Tibial artery (tissue), 4 donors: ENCODE measurements at regions not wholly inside any gene's neighbourhood (a gene's known extent, or its start where the extent isn't known, plus 50 kb on each side); places are given as distances from the start of the nearest gene placed in this dataset.

Experiments
- DNase-seq, 2 donors: peaks; one replicate each; pipeline ENCODE4 v3.0.0-alpha.2; 2019
- H3K27ac ChIP-seq, 2 donors: fragments of 200-600 bp; sonication (generic) in 1 of 2; 1 replicate in 1 of 2; 2 replicates in 1 of 2; pipeline ENCODE4 v1.5.1; 2018 to 2019; ENCODE audit warnings: mild to moderate bottlenecking in 1 of 2
- H3K27me3 ChIP-seq, 2 donors: fragments of 200-600 bp; sonication (generic) in 1 of 2; one replicate each; pipeline versions ENCODE4 v1.5.1 to v1.6.0; 2016 to 2019
- H3K36me3 ChIP-seq, 3 donors: fragments of 200-600 bp; sonication (generic) in 2 of 3; one replicate each; pipeline ENCODE4 v1.5.1; 2016 to 2019; ENCODE audit warnings: mild to moderate bottlenecking in 2 of 3
- H3K4me1 ChIP-seq, 4 donors: fragments of 200-600 bp; sonication (generic) in 2 of 4; 1 replicate in 3 of 4; 2 replicates in 1 of 4; pipeline ENCODE4 v1.5.1; 2016 to 2019
- H3K4me3 ChIP-seq, 2 donors: fragments of 200-600 bp; sonication (generic) in 1 of 2; 1 replicate in 1 of 2; 2 replicates in 1 of 2; pipeline ENCODE4 v1.5.1; 2018 to 2019; ENCODE audit warnings: mild to moderate bottlenecking in 2 of 2
- H3K9me3 ChIP-seq, 3 donors: fragments of 200-600 bp; sonication (generic) in 1 of 3; one replicate each; pipeline ENCODE4 v1.5.1; 2016 to 2019
- intact Hi-C: fragments of 100-400 bp; cut with DNase I; formaldehyde crosslinking; loops from one replicate; pipeline ENCODE4 v1.15.0; 2023; ENCODE audit warnings: low total_unique reads
- TF ChIP-seq, protein P1 (sequence below), 2 experiments: fragments of 200-600 bp in 1 of 2; fragments of 450-650 bp in 1 of 2; IDR thresholded peaks; one replicate each; pipeline ENCODE4 v1.5.1; 2017 to 2019; ENCODE audit warnings: antibody characterized with exemption in 2 of 2, mild to moderate bottlenecking in 1 of 2, moderate library complexity in 1 of 2

DNA sequence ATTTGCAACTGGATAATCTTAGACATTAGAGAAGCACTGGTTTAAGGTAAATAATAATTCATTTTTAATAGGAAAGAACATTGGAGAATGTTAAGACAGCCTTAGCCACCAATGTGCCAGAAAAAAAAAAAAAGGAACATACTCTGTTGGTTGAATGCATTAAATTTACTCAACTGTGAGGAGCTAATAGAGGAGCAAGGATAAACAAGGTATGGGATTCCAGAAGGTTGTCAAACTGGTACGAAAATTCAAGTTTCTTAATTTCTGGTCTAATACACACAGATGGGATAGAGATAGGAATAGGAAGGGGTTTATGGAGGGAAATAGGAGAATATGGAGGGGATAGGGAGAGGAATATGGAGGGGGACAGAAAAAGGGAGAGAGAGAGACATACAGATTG, 1096.6 kb downstream of the ARAP2 start:
- intact Hi-C loops: no loop called here
- no peaks in the 10 kb centered on the region for H3K36me3 ChIP-seq
- H3K27me3 ChIP-seq: no peaks in the 10 kb centered on the region
- peaks cover 0 to 7% (median 0%) of the 10 kb centered on the region in 3 donors for H3K9me3 ChIP-seq
- TF ChIP-seq, protein P1, sequence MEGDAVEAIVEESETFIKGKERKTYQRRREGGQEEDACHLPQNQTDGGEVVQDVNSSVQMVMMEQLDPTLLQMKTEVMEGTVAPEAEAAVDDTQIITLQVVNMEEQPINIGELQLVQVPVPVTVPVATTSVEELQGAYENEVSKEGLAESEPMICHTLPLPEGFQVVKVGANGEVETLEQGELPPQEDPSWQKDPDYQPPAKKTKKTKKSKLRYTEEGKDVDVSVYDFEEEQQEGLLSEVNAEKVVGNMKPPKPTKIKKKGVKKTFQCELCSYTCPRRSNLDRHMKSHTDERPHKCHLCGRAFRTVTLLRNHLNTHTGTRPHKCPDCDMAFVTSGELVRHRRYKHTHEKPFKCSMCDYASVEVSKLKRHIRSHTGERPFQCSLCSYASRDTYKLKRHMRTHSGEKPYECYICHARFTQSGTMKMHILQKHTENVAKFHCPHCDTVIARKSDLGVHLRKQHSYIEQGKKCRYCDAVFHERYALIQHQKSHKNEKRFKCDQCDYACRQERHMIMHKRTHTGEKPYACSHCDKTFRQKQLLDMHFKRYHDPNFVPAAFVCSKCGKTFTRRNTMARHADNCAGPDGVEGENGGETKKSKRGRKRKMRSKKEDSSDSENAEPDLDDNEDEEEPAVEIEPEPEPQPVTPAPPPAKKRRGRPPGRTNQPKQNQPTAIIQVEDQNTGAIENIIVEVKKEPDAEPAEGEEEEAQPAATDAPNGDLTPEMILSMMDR (IDR thresholded peaks at IDR 0.05): no peak
- DNase-seq: no peak
- no peak overlapping the region for H3K4me3 ChIP-seq
- no peaks in the 10 kb centered on the region for H3K4me1 ChIP-seq
- no peak overlapping the region for H3K27ac ChIP-seq

DNA sequence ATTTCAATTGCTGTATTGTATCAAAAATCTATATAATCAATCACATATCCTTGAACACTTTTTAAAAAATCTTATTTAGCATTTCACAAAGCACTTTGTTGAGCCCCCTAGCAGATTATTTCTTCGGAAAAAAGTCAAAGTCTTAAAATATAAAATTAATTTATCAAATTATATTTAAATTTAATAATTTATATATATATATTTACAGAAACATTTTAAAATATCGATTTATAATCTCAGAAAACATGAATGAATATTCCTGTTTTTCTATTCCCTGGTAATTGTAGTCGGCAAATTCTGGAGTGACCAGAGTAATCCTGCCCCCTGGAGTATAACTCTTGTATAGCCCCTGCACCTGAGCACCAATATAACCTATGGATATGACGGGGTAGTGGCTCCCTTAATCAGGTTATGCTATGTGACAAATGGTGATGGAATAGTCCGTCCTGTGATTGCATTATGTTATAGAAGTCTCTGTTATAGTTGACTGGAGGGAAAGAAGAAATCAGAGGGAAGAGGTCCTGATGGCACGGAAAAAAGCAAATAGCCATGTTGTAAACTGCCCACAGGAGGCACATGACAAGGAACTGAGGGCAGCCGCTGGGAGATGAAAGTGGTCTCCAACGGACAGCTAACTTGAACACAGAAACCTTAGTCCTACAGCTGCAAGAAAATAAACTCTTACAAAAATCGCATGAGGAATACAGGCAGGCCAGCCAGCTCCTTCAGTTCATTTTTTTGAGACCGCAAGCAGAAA, 1092.3 kb downstream of the ARAP2 start:
- no peaks in the 10 kb centered on the region for H3K36me3 ChIP-seq
- no peaks in the 10 kb centered on the region for H3K27me3 ChIP-seq
- intact Hi-C loops: no loop called here
- TF ChIP-seq, protein P1 (IDR thresholded peaks at IDR 0.05): no peak
- H3K4me3 ChIP-seq: no peak overlapping the region
- no peak overlapping the region for H3K27ac ChIP-seq
- H3K4me1 ChIP-seq: no peaks in the 10 kb centered on the region
- DNase-seq: no peak
- H3K9me3 ChIP-seq: no peaks in the 10 kb centered on the region

DNA sequence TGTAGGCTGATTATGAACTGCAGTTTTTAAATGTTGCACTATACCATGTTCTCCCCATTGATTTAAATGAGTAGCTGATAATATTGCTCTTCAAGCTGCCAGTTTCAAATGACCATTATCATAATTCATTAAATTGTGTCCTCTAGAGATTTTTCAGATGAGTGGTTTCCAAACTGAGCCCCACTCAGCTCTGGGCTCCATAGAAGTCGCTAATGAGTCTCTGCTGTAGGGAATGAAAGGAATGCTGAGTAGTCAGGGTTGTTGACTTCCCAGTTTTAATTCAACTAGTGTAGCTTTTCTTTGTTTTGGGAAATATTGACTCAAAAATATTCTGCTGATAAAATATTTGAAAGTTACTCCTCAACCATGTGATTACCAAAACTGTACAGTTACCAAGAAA, 1081.1 kb downstream of the ARAP2 start:
- Histone ChIP-seq H3K4me1 (no peaks in the 10 kb centered on the region), H3K36me3 (no peaks in the 10 kb centered on the region), H3K27me3 (no peaks in the 10 kb centered on the region), H3K4me3 (no peak overlapping the region), H3K27ac (no peak overlapping the region), H3K9me3 (no peaks in the 10 kb centered on the region)
- intact Hi-C loops: no loop called here
- TF ChIP-seq, protein P1 (IDR thresholded peaks at IDR 0.05): no peak
- no peak for DNase-seq

DNA sequence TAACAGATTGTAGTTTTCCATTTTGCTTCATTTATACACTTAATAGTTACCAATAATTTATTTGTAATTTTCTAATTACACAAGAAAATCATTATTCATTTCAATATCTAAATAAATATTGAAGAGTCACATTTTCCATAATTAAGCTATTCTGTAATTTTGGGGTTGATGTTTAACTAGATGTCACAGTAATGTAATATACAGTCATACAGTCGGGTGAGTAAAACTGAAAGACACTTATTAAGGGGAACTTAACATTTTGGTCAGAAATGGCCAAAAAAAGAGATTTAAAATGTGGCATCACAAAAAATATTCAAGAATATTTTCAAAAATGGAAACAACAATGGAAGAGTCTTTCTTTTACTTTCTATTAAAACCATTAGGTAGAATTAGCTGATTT, 1080.3 kb downstream of the ARAP2 start:
- intact Hi-C loops: no loop called here
- DNase-seq: no peak
- TF ChIP-seq, protein P1 (IDR thresholded peaks at IDR 0.05): no peak

DNA sequence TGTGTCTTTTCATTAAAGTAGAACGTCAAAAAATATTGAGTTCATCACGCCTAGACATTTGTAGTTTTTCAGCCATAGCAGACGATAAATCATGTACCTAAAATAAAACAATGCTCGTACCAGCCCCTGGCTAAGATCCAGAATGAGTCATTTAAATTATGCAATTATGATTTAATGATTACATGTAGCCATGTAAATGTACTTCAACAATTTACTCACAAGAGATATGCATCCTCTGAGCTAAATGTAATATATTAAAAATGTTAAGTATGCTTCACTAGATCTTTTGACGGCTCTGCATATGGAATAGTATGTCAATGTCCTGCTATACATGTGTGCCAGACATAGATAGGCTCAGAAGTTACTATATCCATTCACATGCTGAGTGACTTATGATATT, 1077.8 kb downstream of the ARAP2 start:
- H3K9me3 ChIP-seq: no peaks in the 10 kb centered on the region
- TF ChIP-seq, protein P1 (IDR thresholded peaks at IDR 0.05): no peak

More for the DNA sequence above, 1080.3 kb downstream of the ARAP2 start:
- Histone ChIP-seq H3K4me1 (no peaks in the 10 kb centered on the region), H3K27ac (no peak overlapping the region), H3K27me3 (no peaks in the 10 kb centered on the region), H3K36me3 (no peaks in the 10 kb centered on the region), H3K9me3 (no peaks in the 10 kb centered on the region), H3K4me3 (no peak overlapping the region)

More for the DNA sequence above, 1077.8 kb downstream of the ARAP2 start:
- Histone ChIP-seq H3K36me3 (no peaks in the 10 kb centered on the region), H3K4me3 (no peak overlapping the region), H3K4me1 (no peaks in the 10 kb centered on the region), H3K27me3 (no peaks in the 10 kb centered on the region), H3K27ac (no peak overlapping the region)
- DNase-seq: no peak
- intact Hi-C loops: no loop called here
